ENCODE measurements at regions not wholly inside any gene's neighbourhood (a gene's known extent, or its start where the extent isn't known, plus 50 kb on each side); places are given as distances from the start of the nearest gene placed in this dataset.

DNA sequence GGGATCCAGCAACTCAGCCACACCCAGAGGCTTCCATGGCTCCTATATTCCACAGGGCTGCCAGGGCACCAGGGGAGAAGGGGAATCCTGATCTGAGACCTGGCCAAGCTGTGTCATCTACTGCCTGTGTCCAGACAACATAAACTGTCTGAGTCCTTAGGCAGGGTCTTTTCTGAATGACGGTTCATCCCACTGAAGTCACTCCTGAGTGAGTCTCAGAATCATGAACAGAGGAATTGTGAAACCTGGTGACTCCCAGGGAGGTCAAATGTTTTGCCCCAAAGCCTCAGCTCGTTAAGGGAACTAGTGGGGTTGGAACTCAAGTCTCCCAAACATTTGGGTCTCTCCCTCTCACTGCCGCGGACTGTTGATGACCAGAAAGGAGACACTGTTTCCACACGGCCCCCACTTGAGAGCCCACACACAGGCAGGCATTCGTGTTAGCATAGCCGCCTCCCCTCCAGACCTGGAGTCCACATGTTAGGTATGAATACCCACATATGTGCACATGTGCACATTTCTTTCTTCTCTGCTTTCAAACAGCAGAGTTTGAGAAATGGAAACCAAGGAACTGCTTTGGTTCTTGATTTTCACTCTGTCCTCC lies 87.2 kb upstream of the KCNK12 start:
- peaks cover 6% of the 10 kb centered on the region for H3K27me3 Mint-ChIP-seq (ENCODE audit: low read depth)
- no peaks in the 10 kb centered on the region for H3K4me1 Mint-ChIP-seq (ENCODE audit: low read depth)
- H3K4me3 Mint-ChIP-seq (ENCODE audit: unreplicated experiment): no peak overlapping the region
- H3K36me3 Mint-ChIP-seq (ENCODE audit: low read depth): no peaks in the 10 kb centered on the region
- TF ChIP-seq, protein P1, sequence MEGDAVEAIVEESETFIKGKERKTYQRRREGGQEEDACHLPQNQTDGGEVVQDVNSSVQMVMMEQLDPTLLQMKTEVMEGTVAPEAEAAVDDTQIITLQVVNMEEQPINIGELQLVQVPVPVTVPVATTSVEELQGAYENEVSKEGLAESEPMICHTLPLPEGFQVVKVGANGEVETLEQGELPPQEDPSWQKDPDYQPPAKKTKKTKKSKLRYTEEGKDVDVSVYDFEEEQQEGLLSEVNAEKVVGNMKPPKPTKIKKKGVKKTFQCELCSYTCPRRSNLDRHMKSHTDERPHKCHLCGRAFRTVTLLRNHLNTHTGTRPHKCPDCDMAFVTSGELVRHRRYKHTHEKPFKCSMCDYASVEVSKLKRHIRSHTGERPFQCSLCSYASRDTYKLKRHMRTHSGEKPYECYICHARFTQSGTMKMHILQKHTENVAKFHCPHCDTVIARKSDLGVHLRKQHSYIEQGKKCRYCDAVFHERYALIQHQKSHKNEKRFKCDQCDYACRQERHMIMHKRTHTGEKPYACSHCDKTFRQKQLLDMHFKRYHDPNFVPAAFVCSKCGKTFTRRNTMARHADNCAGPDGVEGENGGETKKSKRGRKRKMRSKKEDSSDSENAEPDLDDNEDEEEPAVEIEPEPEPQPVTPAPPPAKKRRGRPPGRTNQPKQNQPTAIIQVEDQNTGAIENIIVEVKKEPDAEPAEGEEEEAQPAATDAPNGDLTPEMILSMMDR (IDR thresholded peaks at IDR 0.05): no peak
- no peaks in the 10 kb centered on the region for H3K9me3 Mint-ChIP-seq (ENCODE audit: low read depth)
- H3K27ac Mint-ChIP-seq (ENCODE audit: unreplicated experiment): no peak overlapping the region
- no peak for DNase-seq (ENCODE audit: low spot score)

DNA sequence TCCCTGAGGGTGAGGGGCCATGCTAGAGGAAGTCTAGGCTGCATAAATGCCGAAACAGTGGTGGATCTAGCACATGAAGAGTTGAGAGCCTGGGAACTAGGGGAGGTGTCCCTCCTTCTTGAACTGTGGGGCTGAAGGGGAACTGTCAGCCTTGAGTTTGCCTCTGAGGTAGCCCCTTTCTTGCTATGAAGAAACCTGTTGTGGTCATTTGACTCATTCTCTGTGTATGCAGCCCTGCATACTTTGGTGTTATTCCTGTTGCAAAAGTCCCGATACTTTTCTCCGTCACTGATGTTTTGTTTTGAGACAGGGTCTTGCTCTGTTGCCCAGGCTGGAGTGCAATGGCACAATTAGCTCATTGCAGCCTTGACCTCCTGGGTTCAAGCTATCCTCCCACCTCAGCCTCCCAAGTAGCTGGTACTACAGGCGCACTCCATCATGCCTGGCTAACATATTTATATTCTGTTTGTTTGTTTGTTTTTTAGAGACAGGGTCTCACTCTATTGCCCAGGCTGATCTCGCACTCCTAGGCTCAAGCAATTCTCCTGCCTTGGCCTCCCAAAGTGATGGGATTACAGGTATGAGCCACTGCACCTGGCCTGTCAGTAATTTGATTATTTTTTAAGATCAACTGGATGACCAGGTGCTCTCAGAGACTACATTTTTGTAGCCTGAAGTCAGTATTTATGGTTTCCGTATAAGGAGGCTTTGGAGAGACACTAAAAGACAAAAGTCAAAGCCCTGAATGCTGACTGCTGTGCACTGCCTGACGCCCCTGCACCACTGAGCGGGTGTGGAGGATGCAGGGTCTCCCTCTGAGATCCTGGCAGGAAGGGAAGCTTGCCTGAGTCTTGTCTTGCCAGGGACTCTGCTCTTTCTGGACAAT lies 86.2 kb upstream of the KCNK12 start:
- no peak for DNase-seq (ENCODE audit: low spot score)
- Mint-ChIP-seq H3K27me3 (ENCODE audit: low read depth) (peaks cover 6% of the 10 kb centered on the region), H3K9me3 (ENCODE audit: low read depth) (no peaks in the 10 kb centered on the region), H3K36me3 (ENCODE audit: low read depth) (no peaks in the 10 kb centered on the region), H3K27ac (ENCODE audit: unreplicated experiment) (no peak overlapping the region), H3K4me3 (ENCODE audit: unreplicated experiment) (no peak overlapping the region), H3K4me1 (ENCODE audit: low read depth) (no peaks in the 10 kb centered on the region)
- TF ChIP-seq, protein P1 (IDR thresholded peaks at IDR 0.05): no peak

DNA sequence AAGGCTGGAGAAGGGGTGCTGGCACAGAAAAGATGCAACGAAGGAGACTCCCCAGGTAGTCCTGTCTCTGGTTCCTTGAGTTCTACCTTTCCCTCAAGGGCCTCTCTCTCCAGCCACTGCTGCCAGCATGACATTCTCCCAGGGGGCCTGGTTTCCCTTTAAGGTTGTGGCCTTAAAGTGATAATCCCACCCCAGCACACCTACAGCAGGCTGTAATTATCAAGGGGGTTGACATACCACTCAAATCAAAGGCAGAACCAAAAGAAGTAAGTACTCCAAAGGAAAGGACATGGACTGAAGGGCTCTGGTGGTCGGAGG lies 84.7 kb upstream of the KCNK12 start:
- Mint-ChIP-seq H3K9me3 (ENCODE audit: low read depth) (no peaks in the 10 kb centered on the region), H3K27ac (ENCODE audit: unreplicated experiment) (no peak overlapping the region), H3K4me3 (ENCODE audit: unreplicated experiment) (no peak overlapping the region), H3K4me1 (ENCODE audit: low read depth) (no peaks in the 10 kb centered on the region), H3K27me3 (ENCODE audit: low read depth) (peaks cover 6% of the 10 kb centered on the region), H3K36me3 (ENCODE audit: low read depth) (no peaks in the 10 kb centered on the region)
- DNase-seq (ENCODE audit: low spot score): no peak
- TF ChIP-seq, protein P1 (IDR thresholded peaks at IDR 0.05): no peak

DNA sequence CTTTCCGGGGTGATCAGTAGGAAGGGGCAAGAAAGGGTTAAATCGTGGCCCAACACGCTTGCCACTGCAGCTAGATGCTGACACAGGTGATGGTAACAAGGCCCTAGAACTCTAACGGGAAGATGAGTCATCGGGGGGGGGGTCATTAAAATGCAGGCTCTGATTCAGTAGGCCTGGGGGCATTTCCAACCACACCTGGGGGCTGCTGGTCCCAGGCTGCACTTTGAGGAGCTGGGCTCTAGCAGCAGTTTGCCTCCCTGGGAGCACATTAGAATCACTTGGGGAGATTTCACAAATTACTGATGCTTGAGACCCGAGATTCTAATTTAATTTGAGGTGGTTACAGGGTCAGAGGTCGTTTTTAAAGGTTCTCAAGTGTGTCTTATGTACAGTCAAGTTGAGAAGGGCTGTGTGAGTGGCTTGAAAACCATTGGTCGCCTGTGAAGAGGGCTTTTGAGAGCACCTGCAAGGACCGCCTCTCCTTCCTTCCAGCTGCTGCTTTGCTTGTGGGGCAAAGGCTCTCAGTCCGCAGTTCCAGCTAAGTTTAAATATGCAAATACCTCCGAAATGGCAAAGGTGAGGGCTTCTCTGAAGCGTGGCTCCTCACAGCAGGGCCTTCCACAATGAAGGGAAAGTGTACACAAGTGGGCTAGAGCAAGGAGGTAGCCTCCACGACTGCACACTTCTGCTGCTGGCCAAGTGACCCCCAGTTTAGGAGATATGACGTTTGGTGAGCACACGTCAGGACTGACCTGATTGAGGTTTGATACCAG lies 84.2 kb upstream of the KCNK12 start:
- Mint-ChIP-seq H3K4me3 (ENCODE audit: unreplicated experiment) (no peak overlapping the region), H3K4me1 (ENCODE audit: low read depth) (no peaks in the 10 kb centered on the region), H3K36me3 (ENCODE audit: low read depth) (no peaks in the 10 kb centered on the region), H3K9me3 (ENCODE audit: low read depth) (no peaks in the 10 kb centered on the region), H3K27me3 (ENCODE audit: low read depth) (peaks cover 5% of the 10 kb centered on the region), H3K27ac (ENCODE audit: unreplicated experiment) (no peak overlapping the region)
- no peak for DNase-seq (ENCODE audit: low spot score)
- TF ChIP-seq, protein P1 (IDR thresholded peaks at IDR 0.05): no peak

Measured in chondrocyte (in vitro differentiated cells).